Body of pancreas (tissue), 4 donors: ENCODE measurements at regions not wholly inside any gene's neighbourhood (a gene's known extent, or its start where the extent isn't known, plus 50 kb on each side); places are given as distances from the start of the nearest gene placed in this dataset.

Experiments
- ATAC-seq: fragments of 150-250 bp; one replicate; pipeline ENCODE4 v1.9.1; 2016
- DNase-seq, 4 donors: peaks; one replicate each; pipeline ENCODE4 v3.0.0-alpha.2; 2019
- H3K27ac ChIP-seq, 4 donors: fragments of 200-600 bp; sonication (generic); 1 replicate in 3 of 4; 2 replicates in 1 of 4; pipeline versions ENCODE4 v1.5.1 to v1.6.1; 2016 to 2019; ENCODE audit warnings: mild to moderate bottlenecking in 1 of 4, mixed read lengths in 1 of 4, moderate library complexity in 1 of 4
- H3K27me3 ChIP-seq, 2 donors: fragments of 200-600 bp; sonication (generic); one replicate each; pipeline ENCODE4 v1.6.0; 2016; ENCODE audit warnings: mild to moderate bottlenecking in 1 of 2
- H3K36me3 ChIP-seq, 2 donors: fragments of 200-600 bp; sonication (generic); replicated peaks in 1 of 2; 2 replicates each; pipeline ENCODE4 v1.5.1; 2016; ENCODE audit warnings: low read depth in 2 of 2; ENCODE audit not compliant: insufficient read depth in 1 of 2
- H3K4me1 ChIP-seq: fragments of 200-600 bp; sonication (generic); one replicate; pipeline ENCODE4 v1.6.0; 2016
- H3K4me3 ChIP-seq, 2 donors: fragments of 200-600 bp; sonication (generic); 1 replicate in 1 of 2; 2 replicates in 1 of 2; pipeline ENCODE4 v1.5.1; 2016 to 2019
- H3K9me3 ChIP-seq, 3 donors: fragments of 200-600 bp; sonication (generic); 1 replicate in 2 of 3; 2 replicates in 1 of 3; pipeline ENCODE4 v1.5.1; 2016
- POLR2A ChIP-seq, 3 donors: fragments of 450-650 bp; IDR thresholded peaks; one replicate each; pipeline ENCODE4 v1.6.1; 2016; ENCODE audit warnings: antibody characterized with exemption in 3 of 3, mild to moderate bottlenecking in 2 of 3
- WGBS, 2 donors: methylation state at CpG; one replicate each; pipeline ENCODE4 v1.1.5; 2017; 5-methylcytosine and 5-hydroxymethylcytosine counted together
- intact Hi-C: fragments of 100-400 bp; cut with DNase I; formaldehyde crosslinking; loops from one replicate; pipeline ENCODE4 v1.15.1; 2023
- TF ChIP-seq, protein P1 (sequence below), 7 experiments: fragments of 450-650 bp in 4 of 7; fragments of 200-600 bp in 3 of 7; sonication (generic) in 3 of 7; IDR thresholded peaks; one replicate each; pipeline ENCODE4 v1.5.1; 2016 to 2019; ENCODE audit warnings: antibody characterized with exemption in 7 of 7

DNA sequence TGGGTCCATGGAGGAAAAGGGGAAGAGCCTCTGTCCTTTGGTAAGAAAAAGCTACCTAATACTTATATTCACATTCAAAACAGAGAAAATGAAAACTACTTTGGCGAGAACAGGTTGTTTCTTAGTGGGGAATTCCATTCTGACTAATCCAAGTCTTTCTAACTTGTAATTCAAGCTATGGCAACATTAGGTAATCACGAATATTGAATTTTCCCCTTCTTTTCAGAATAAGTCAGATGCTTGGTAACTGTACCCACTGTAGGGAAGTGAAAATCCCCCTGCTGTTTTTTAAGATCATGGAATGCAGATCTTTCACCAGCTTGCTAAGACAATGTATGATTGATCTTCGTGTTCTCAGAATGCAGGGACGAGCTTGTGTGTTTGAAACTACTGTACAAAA lies 384.4 kb downstream of the TCERG1L start:
- Histone ChIP-seq H3K4me1 (no peaks in the 10 kb centered on the region), H3K4me3 (no peak overlapping the region), H3K27ac (no peak overlapping the region), H3K36me3 (no peaks in the 10 kb centered on the region), H3K27me3 (no peaks in the 10 kb centered on the region), H3K9me3 (no peaks in the 10 kb centered on the region)
- TF ChIP-seq POLR2A (IDR thresholded peaks at IDR 0.05): no peak
- TF ChIP-seq, protein P1, sequence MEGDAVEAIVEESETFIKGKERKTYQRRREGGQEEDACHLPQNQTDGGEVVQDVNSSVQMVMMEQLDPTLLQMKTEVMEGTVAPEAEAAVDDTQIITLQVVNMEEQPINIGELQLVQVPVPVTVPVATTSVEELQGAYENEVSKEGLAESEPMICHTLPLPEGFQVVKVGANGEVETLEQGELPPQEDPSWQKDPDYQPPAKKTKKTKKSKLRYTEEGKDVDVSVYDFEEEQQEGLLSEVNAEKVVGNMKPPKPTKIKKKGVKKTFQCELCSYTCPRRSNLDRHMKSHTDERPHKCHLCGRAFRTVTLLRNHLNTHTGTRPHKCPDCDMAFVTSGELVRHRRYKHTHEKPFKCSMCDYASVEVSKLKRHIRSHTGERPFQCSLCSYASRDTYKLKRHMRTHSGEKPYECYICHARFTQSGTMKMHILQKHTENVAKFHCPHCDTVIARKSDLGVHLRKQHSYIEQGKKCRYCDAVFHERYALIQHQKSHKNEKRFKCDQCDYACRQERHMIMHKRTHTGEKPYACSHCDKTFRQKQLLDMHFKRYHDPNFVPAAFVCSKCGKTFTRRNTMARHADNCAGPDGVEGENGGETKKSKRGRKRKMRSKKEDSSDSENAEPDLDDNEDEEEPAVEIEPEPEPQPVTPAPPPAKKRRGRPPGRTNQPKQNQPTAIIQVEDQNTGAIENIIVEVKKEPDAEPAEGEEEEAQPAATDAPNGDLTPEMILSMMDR (IDR thresholded peaks at IDR 0.05): no peak
- intact Hi-C loops: no loop called here
- no peak for DNase-seq
- no peak for ATAC-seq
- WGBS, 2 donors: 25 to 26% methylated on average over 4 of the region's 4 CpGs

DNA sequence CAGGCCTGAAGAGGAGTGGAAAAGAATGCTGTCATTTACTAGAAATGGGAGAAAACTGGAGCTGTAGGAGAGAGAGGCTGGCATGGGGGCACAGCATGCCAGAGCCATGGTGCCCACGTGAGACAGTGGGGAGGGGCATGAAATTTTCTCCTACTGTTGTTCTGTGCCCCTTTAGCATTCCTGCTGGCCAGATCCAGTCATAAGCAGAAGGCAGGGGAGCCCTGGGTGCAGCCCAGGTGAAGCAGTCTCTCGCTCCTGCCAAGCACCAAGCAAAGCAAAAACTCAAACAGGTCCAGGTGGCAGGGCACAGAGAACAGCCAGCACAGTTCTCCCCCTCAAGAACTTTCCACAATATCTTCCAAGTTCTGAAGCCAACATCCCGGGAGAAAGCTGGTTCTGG lies 383.2 kb downstream of the TCERG1L start:
- no peaks in the 10 kb centered on the region for H3K27me3 ChIP-seq
- H3K4me3 ChIP-seq: no peak overlapping the region
- TF ChIP-seq, protein P1 (IDR thresholded peaks at IDR 0.05): no peak
- no peak for TF ChIP-seq POLR2A (IDR thresholded peaks at IDR 0.05)
- 48 to 65% methylated on average over 3 of the region's 3 CpGs for WGBS, 2 donors
- no peaks in the 10 kb centered on the region for H3K36me3 ChIP-seq
- no peak for DNase-seq
- H3K4me1 ChIP-seq: no peaks in the 10 kb centered on the region
- intact Hi-C loops: no loop called here
- H3K9me3 ChIP-seq: no peaks in the 10 kb centered on the region
- no peak for ATAC-seq
- no peak overlapping the region for H3K27ac ChIP-seq

DNA sequence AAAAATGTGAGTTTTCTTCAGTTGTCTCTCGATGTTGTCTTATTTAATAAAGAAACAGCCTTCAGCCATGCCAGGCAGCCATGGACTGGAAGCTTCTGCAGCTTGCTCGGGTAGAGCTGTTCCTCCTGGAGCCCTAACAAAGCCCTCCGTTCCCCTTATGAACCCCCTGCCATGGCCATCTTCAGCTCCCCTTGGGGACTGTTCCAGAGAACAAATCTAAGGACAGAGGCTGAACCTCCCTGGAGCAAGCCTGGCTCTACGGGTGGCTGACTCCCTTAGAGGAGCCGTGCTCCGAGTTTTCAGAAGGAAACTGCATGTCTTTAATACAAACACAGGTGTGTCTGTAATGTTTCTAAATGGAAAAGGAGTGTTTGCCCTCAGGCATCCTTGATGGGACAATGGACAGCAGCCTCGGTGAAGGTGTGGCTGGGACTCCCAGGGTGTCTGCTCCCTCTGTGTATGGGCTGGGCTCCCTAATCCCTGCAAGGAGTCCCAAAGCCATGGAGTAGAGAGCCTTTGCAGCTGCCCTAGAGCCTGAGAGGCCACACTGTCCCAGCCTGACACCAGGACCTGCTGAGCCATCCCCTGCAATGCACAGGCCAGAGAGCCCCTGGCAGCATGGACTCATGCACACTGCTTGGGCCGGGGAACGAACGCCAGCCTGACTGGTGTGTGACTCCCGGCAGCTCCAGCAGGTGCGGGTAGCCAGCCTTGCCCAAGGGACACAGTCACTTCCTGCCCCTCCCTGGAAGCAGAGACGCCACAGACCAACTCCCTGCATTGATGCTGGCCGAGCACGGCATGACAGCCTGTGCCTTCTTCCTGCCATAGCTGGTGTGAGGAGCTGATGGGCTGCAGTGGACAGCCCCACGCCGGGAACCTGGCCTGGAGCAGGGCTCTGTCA lies 381.8 kb downstream of the TCERG1L start:
- no peak for ATAC-seq
- H3K27me3 ChIP-seq: no peaks in the 10 kb centered on the region
- TF ChIP-seq POLR2A (IDR thresholded peaks at IDR 0.05): no peak
- TF ChIP-seq, protein P1 (IDR thresholded peaks at IDR 0.05): no peak
- H3K4me3 ChIP-seq: no peak overlapping the region
- peaks cover 11% of the 10 kb centered on the region for H3K4me1 ChIP-seq
- 56 to 61% methylated on average over 5 to 17 of the region's 17 CpGs for WGBS, 2 donors
- intact Hi-C loops: no loop called here
- H3K9me3 ChIP-seq: no peaks in the 10 kb centered on the region
- no peak overlapping the region for H3K27ac ChIP-seq
- no peaks in the 10 kb centered on the region for H3K36me3 ChIP-seq
- DNase-seq: no peak

DNA sequence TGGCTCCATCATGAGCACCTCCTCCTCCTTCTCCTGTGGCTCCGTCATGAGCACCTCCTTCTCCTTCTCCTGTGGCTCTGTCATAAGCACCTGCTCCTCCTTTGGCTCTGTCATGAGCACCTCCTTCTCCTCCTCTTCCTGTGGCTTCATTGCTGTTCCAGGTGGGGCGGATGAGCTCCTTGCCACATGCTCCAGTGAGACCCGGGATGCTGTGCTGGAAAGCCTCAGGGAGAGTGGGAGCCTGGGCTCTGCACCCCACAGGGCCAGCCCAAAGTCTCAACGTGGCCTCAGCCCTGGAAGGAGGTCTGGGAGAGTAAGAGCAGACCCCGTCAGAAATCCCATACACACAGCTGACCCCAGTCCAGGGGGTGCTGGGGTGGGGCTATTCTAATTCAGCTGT lies 380.7 kb downstream of the TCERG1L start:
- no peaks in the 10 kb centered on the region for H3K27me3 ChIP-seq
- DNase-seq: no peak
- H3K9me3 ChIP-seq: no peaks in the 10 kb centered on the region
- H3K4me1 ChIP-seq: peaks cover 19% of the 10 kb centered on the region
- WGBS, 2 donors: 51 to 62% methylated on average over 4 to 5 of the region's 5 CpGs
- intact Hi-C loops: no loop called here
- H3K36me3 ChIP-seq: no peaks in the 10 kb centered on the region
- ATAC-seq: no peak
- H3K27ac ChIP-seq: no peak overlapping the region
- TF ChIP-seq, protein P1 (IDR thresholded peaks at IDR 0.05): no peak
- TF ChIP-seq POLR2A (IDR thresholded peaks at IDR 0.05): no peak
- no peak overlapping the region for H3K4me3 ChIP-seq

DNA sequence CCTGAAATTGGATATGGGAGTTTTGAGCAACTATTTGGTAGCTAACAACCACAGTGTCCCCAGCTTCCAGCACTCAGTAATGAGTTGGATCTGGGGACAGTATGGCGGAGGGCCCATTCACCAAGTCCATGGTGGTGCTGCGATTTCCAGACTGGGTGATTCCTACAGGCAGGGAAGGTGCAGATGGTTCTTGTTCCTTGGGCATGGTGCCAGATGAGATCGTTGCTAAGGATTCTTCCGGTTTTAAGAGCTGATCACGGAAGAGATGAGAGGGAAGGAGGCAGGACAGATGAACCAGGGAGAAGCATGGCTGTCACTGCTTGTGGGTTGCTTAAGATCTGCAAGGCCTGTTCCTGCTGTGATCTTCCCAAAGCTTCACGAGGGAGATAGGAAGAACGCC lies 380.3 kb downstream of the TCERG1L start:
- TF ChIP-seq, protein P1 (IDR thresholded peaks at IDR 0.05): no peak
- TF ChIP-seq POLR2A (IDR thresholded peaks at IDR 0.05): no peak
- Histone ChIP-seq H3K4me3 (no peak overlapping the region), H3K27ac (no peak overlapping the region), H3K4me1 (peaks cover 22% of the 10 kb centered on the region), H3K27me3 (no peaks in the 10 kb centered on the region), H3K36me3 (no peaks in the 10 kb centered on the region), H3K9me3 (no peaks in the 10 kb centered on the region)
- DNase-seq: no peak
- intact Hi-C loops: no loop called here
- no peak for ATAC-seq
- 61 to 74% methylated on average over 7 of the region's 7 CpGs for WGBS, 2 donors
